Esophagus muscularis mucosa (tissue), 3 donors: ENCODE measurements at regions not wholly inside any gene's neighbourhood (a gene's known extent, or its start where the extent isn't known, plus 50 kb on each side); places are given as distances from the start of the nearest gene placed in this dataset.

Experiments
- POLR2A ChIP-seq: fragments of 450-650 bp; IDR thresholded peaks from one replicate; pipeline ENCODE4 v1.6.1; 2017; ENCODE audit warnings: antibody characterized with exemption, moderate library complexity, mild to moderate bottlenecking, low read depth
- POLR2AphosphoS5 ChIP-seq, 2 donors: sonication (generic); formaldehyde crosslinking; IDR thresholded peaks; one replicate each; pipeline ENCODE4 v1.6.1; 2017; ENCODE audit warnings: antibody characterized with exemption in 2 of 2
- TF ChIP-seq, protein P1 (sequence below), 3 experiments: fragments of 200-600 bp in 2 of 3; fragments of 450-650 bp in 1 of 3; sonication (generic) in 2 of 3; IDR thresholded peaks; one replicate each; pipeline ENCODE4 v1.5.1; 2017 to 2019; ENCODE audit warnings: antibody characterized with exemption in 3 of 3, mild to moderate bottlenecking in 2 of 3, moderate library complexity in 1 of 3

DNA sequence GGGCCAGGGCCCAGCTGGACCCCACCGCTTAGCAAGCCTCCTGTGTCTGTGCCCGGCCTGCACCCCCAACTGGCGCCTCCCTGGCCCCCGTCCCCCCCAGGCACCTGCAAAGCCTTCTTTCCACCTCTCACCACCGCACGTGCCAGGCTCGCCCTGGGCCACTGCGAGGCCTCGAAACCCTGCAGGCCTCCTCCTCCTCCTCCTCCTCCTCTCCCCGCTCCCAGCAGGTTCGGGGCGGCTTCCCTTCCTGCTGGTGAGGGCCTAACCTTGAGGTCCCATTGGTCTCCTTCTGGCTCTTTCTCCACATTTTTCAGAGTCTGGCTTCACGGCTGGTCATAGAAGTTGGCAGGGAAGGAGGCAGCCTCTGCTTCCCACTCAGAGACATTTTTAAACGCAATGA, 76.8 kb upstream of the GATA5 start:
- TF ChIP-seq POLR2AphosphoS5 (IDR thresholded peaks at IDR 0.05) = no peak
- TF ChIP-seq POLR2A = no peak
- TF ChIP-seq, protein P1, sequence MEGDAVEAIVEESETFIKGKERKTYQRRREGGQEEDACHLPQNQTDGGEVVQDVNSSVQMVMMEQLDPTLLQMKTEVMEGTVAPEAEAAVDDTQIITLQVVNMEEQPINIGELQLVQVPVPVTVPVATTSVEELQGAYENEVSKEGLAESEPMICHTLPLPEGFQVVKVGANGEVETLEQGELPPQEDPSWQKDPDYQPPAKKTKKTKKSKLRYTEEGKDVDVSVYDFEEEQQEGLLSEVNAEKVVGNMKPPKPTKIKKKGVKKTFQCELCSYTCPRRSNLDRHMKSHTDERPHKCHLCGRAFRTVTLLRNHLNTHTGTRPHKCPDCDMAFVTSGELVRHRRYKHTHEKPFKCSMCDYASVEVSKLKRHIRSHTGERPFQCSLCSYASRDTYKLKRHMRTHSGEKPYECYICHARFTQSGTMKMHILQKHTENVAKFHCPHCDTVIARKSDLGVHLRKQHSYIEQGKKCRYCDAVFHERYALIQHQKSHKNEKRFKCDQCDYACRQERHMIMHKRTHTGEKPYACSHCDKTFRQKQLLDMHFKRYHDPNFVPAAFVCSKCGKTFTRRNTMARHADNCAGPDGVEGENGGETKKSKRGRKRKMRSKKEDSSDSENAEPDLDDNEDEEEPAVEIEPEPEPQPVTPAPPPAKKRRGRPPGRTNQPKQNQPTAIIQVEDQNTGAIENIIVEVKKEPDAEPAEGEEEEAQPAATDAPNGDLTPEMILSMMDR (IDR thresholded peaks at IDR 0.05) = no peak
